ENCODE measurements at regions not wholly inside any gene's neighbourhood (a gene's known extent, or its start where the extent isn't known, plus 50 kb on each side); places are given as distances from the start of the nearest gene placed in this dataset.

DNA sequence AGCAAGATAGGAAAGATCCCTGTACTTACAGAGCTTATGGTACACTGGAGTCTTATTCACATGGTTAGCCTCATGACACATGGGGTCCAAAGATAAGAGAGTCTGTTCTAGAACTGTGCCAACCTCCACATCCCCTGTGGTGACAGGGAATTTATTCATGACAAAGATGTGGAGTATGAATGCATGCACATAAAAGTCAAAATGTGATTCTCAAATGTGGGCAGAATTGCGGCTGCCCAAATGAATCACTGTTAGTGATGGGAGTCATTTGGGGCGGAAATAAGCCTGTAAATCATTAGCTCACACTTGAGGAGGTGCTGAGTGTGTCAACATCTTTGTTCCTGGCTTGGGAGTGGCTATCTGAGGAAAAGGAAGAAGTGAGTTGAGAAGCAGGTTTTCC, 560.6 kb downstream of the SLC4A3 start:
- DNase-seq (ENCODE audit: insufficient read length, low spot score) (no peak), FAIRE-seq (no peak)
- TF ChIP-seq CTCF (IDR thresholded peaks at IDR 0.05; ENCODE audit: insufficient read depth, missing control alignments) = no peak

DNA sequence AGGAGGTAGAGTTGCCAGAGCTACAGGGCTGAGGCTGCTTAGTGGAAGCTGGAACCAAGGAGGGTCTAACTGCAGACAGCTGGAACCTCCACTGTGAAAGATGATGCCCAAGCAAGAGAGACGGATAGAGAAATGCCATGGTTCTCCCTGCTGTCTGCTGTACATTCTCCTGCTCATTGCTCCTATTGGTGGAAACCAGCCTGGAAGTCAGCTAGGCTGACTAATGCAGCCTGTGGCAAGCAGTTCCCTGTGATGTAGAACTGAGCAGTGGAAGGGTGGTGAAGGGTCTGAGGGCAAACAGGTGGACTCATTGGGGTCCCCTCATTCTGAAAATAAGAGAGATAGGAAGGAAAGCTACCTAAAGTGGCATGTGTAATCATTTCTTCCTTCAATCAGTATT, 563.6 kb downstream of the SLC4A3 start:
- no peak for TF ChIP-seq CTCF (IDR thresholded peaks at IDR 0.05; ENCODE audit: insufficient read depth, missing control alignments)
- DNase-seq (ENCODE audit: insufficient read length, low spot score) = no peak
- no peak for FAIRE-seq

GRCh38 chr2:220191737-220192136, 564.3 kb downstream of the SLC4A3 start:
- FAIRE-seq = no peak
- no peak for DNase-seq (ENCODE audit: insufficient read length, low spot score)
- no peak for TF ChIP-seq CTCF (IDR thresholded peaks at IDR 0.05; ENCODE audit: insufficient read depth, missing control alignments)

DNA sequence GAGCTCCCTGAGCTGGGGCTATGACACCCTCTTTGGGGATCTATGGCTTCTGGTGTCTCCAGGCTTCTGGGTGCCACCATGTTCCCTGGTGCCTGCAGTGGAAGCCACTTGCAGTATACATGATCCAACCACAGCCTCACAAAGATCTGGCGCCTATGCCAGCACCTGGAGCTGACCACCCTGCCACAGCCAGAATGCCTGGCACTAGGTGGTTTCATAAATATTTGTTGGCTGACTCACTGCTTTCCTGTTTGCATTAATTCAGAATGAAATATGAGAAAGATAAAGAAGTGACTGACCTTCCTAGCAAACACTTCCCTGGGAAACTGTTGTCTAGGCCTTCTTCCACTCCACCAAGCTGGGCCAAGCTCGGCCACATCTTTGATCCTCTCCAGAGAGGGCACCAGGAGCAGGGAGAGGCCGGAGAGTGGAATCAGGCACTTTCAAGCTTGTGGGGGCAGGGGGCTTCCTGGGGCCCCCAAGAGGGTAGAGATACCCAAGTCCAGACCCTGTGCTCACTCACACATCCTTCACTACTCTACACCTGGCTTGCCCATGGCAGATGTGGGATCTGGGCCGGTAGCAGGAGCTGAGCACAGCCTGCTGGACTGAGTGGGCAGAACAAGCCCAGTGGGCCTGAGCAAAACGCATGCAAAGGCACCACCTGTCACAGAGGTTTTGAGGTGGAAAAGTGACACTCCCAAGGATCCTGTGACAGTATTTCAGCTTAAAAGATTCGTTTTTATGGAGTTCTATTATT, 565.7 kb downstream of the SLC4A3 start:
- FAIRE-seq (no peak), DNase-seq (ENCODE audit: insufficient read length, low spot score) (no peak)
- TF ChIP-seq CTCF (IDR thresholded peaks at IDR 0.05; ENCODE audit: insufficient read depth, missing control alignments) = no peak

- DNase-seq (ENCODE audit: insufficient read length, low spot score) = no peak
- TF ChIP-seq CTCF (IDR thresholded peaks at IDR 0.05; ENCODE audit: insufficient read depth, missing control alignments) = no peak
- no peak for FAIRE-seq
Observed at GRCh38 chr2:220194630-220195584, 567.5 kb downstream of the SLC4A3 start.

- no peak for DNase-seq (ENCODE audit: insufficient read length, low spot score)
- FAIRE-seq = no peak
- no peak for TF ChIP-seq CTCF (IDR thresholded peaks at IDR 0.05; ENCODE audit: insufficient read depth, missing control alignments)
Observed at GRCh38 chr2:220198896-220199295, 571.5 kb downstream of the SLC4A3 start.
